K562 (cell line): ENCODE measurements at regions not wholly inside any gene's neighbourhood (a gene's known extent, or its start where the extent isn't known, plus 50 kb on each side); places are given as distances from the start of the nearest gene placed in this dataset.

Experiments used
- ATAC-seq: fragments of 200-7000 bp; cut with Tn5 transposase; 3 replicates; pipeline ENCODE4 v1.9.1; 2020; ENCODE audit warnings: moderate library complexity
- BruUV-seq: library from RNA; stranded (reverse); fragments of 400-500 nt; replicated peaks from 2 replicates; lab custom pipeline; 2021; lab: Mats Ljungman, UMichigan
- CTCF ChIA-PET: fragments of 300-600 bp; formaldehyde crosslinking; extraction: SDS; loops from one replicate; lab custom pipeline; 2021; ENCODE audit warnings: low intra/inter-chr PET ratio; lab: Yijun Ruan, JAX
- POLR2A ChIA-PET: fragments of 300-600, 350-650 bp; sonication (Branson Sonifier 250); formaldehyde crosslinking; extraction: SDS; loops from one replicate; lab custom pipeline; 2021; ENCODE audit warnings: antibody characterized with exemption, inconsistent platforms; lab: Yijun Ruan, JAX
- DNase-seq, 4 experiments: peaks; one replicate each; pipeline versions ENCODE4 v3.0.0 to v3.0.0-alpha.2; 2011 to 2018; ENCODE audit warnings: low spot score in 3 of 4, mixed read lengths in 3 of 4; ENCODE audit errors: extremely low read depth in 1 of 4
- FAIRE-seq: peaks from 2 replicates; lab custom pipeline; 2011; peaks lifted over from hg19 to GRCh38; lab: Jason Lieb, UNC
- H2AFZ ChIP-seq: 2 replicates; pipeline ENCODE4 v1.6.0; 2011; ENCODE audit warnings: low read depth, low read length, control low read depth, inconsistent platforms
- H3K27ac ChIP-seq: fragments of 200-600 bp; 3 replicates; pipeline ENCODE4 v1.8.0; 2011; ENCODE audit warnings: low read depth, mild to moderate bottlenecking, control low read depth, inconsistent platforms, low read length, moderate library complexity, mixed read lengths; ENCODE audit errors: extremely low read depth
- H3K27me3 ChIP-seq, 2 experiments: fragments of 300-600 bp in 1 of 2; 2 replicates in 1 of 2; 3 replicates in 1 of 2; pipeline versions ENCODE4 v1.6.0 to v1.8.0; 2011; ENCODE audit warnings: inconsistent platforms in 2 of 2, low read length in 2 of 2, mild to moderate bottlenecking in 1 of 2, mixed read lengths in 1 of 2, moderate library complexity in 1 of 2; ENCODE audit not compliant: control insufficient read depth in 2 of 2, insufficient read depth in 2 of 2
- H3K36me3 ChIP-seq: fragments of 300-600 bp; 3 replicates; pipeline ENCODE4 v1.8.0; 2011; ENCODE audit warnings: mild to moderate bottlenecking, low read length, inconsistent platforms; ENCODE audit not compliant: control insufficient read depth, insufficient read depth
- H3K4me1 ChIP-seq, 2 experiments: fragments of 200-600 bp in 1 of 2; replicated peaks in 1 of 2; 2 replicates in 1 of 2; 3 replicates in 1 of 2; pipeline versions ENCODE4 v1.5.1 to v1.8.0; 2011; ENCODE audit warnings: inconsistent platforms in 2 of 2, low read length in 2 of 2, mild to moderate bottlenecking in 1 of 2, mixed read lengths in 1 of 2, moderate library complexity in 1 of 2; ENCODE audit not compliant: control insufficient read depth in 2 of 2, insufficient read depth in 2 of 2
- H3K4me2 ChIP-seq: 2 replicates; pipeline ENCODE4 v1.6.1; 2011; ENCODE audit warnings: low read length, control low read depth, inconsistent platforms, mixed read lengths; ENCODE audit not compliant: insufficient read depth
- H3K4me3 ChIP-seq: fragments of 200-600 bp; sonication (generic), shearing (Covaris generic); 2 replicates; pipeline ENCODE4 v1.5.1; 2016; ENCODE audit warnings: control low read depth, inconsistent platforms
- H3K79me2 ChIP-seq: fragments of 200-600 bp; 3 replicates; pipeline ENCODE4 v1.8.0; 2011; ENCODE audit warnings: low read length, inconsistent platforms; ENCODE audit not compliant: control insufficient read depth, insufficient read depth
- H3K9ac ChIP-seq, 2 experiments: 2 replicates each; pipeline versions ENCODE4 v1.6.0 to v1.6.1; 2011; ENCODE audit warnings: low read depth in 2 of 2, low read length in 2 of 2, control low read depth in 1 of 2, inconsistent platforms in 1 of 2, mild to moderate bottlenecking in 1 of 2, mixed read lengths in 1 of 2; ENCODE audit not compliant: insufficient read depth in 1 of 2
- H3K9me1 ChIP-seq: one replicate; pipeline ENCODE4 v1.6.0; 2011; ENCODE audit warnings: inconsistent platforms, mild to moderate bottlenecking, low read length, moderate library complexity; ENCODE audit not compliant: control insufficient read depth, insufficient read depth
- H3K9me3 ChIP-seq: replicated peaks from 2 replicates; pipeline ENCODE4 v1.5.1; 2011; ENCODE audit warnings: low read depth, low read length, inconsistent platforms; ENCODE audit not compliant: control insufficient read depth, insufficient read depth
- H4K20me1 ChIP-seq: replicated peaks from 2 replicates; pipeline ENCODE4 v1.6.1; 2011; ENCODE audit warnings: low read length, inconsistent platforms, mixed read lengths; ENCODE audit not compliant: control insufficient read depth, insufficient read depth
- ATF1 ChIP-seq, 2 experiments: fragments of 450-650 bp in 1 of 2; IDR thresholded peaks; 2 replicates each; pipeline ENCODE4 v1.6.1; 2016; ENCODE audit warnings: missing compliant biosample characterization in 1 of 2, missing genetic modification characterization in 1 of 2
- CXXC5 ChIP-seq: fragments of 250-450 bp; sonication (Bioruptor Pico); IDR thresholded peaks from 2 replicates; pipeline ENCODE4 v1.8.0; 2022; ENCODE audit warnings: inconsistent platforms, mild to moderate bottlenecking, moderate library complexity
- GABPB2 ChIP-seq: fragments of 250-450 bp; sonication (Bioruptor Pico); conservative IDR thresholded peaks from 2 replicates; pipeline ENCODE4 v1.5.1; 2021; ENCODE audit warnings: mild to moderate bottlenecking
- HDAC2 ChIP-seq: fragments of 450-650 bp; IDR thresholded peaks from 2 replicates; pipeline ENCODE4 v1.6.1; 2016; ENCODE audit warnings: mild to moderate bottlenecking
- ILF3 ChIP-seq: fragments of 450-650 bp; IDR thresholded peaks from 2 replicates; pipeline ENCODE4 v1.6.1; 2018; ENCODE audit warnings: antibody characterized with exemption, mild to moderate bottlenecking, moderate library complexity, borderline replicate concordance
- L3MBTL2 ChIP-seq: fragments of 450-650 bp; IDR thresholded peaks from 2 replicates; pipeline ENCODE4 v1.6.1; 2016; ENCODE audit warnings: mild to moderate bottlenecking, moderate library complexity
- MXI1 ChIP-seq: IDR thresholded peaks from 2 replicates; pipeline ENCODE4 v1.6.1; 2011; ENCODE audit warnings: low read depth, mild to moderate bottlenecking, improper control_type of control experiment, low read length
- OTX1 ChIP-seq: fragments of 450-650 bp; formaldehyde crosslinking; IDR thresholded peaks from 2 replicates; pipeline ENCODE4 v1.4.0; 2022; ENCODE audit warnings: mild to moderate bottlenecking
- SRSF1 ChIP-seq: fragments of 200-400 bp; formaldehyde crosslinking; IDR thresholded peaks from 2 replicates; pipeline ENCODE4 v1.6.1; 2017; ENCODE audit warnings: mild to moderate bottlenecking, low read depth, low read length, moderate library complexity
- ZNF146 ChIP-seq: IDR thresholded peaks from one replicate; pipeline ENCODE4 v1.6.1; 2018; ENCODE audit warnings: missing compliant biosample characterization; ENCODE audit not compliant: unreplicated experiment
- ZNF347 ChIP-seq: fragments of 450-650 bp; formaldehyde crosslinking; IDR thresholded peaks from 2 replicates; pipeline ENCODE4 v1.4.0; 2020; ENCODE audit warnings: low read depth, mild to moderate bottlenecking, moderate library complexity
- ZNF639 ChIP-seq, 2 experiments: fragments of 200-800 bp in 1 of 2; sonication (Bioruptor generic) in 1 of 2; sonication (generic) in 1 of 2; formaldehyde crosslinking in 1 of 2; IDR thresholded peaks in 1 of 2; conservative IDR thresholded peaks in 1 of 2; 2 replicates each; pipeline versions ENCODE4 v1.5.0 to v1.6.1; 2016 to 2020; ENCODE audit warnings: missing compliant biosample characterization in 1 of 2, missing genetic modification characterization in 1 of 2, missing genetic modification reagents in 1 of 2
- WGBS: fragments of 100-300 bp; shearing (Covaris generic); methylation state at CpG from one replicate; pipeline ENCODE4 v1.1.6; 2016; ENCODE audit warnings: low coverage, mixed read lengths; ENCODE audit not compliant: insufficient coverage; ENCODE audit errors: missing lambda C conversion rate; 5-methylcytosine and 5-hydroxymethylcytosine counted together
- in situ Hi-C: fragments of 300-500 bp; cut with MboI; formaldehyde crosslinking; loops from 4 replicates; pipeline ENCODE4 v1.15.0; 2018; ENCODE audit warnings: inconsistent platforms, mixed read lengths
- intact Hi-C: fragments of 100-400 bp; cut with micrococcal nuclease; formaldehyde crosslinking; loops from 2 replicates; pipeline ENCODE4 v1.14.2; 2022
- TF ChIP-seq, protein P1 (sequence below), 3 experiments: IDR thresholded peaks in 2 of 3; conservative IDR thresholded peaks in 1 of 3; 2 replicates each; pipeline ENCODE4 v1.5.1; 2011 to 2012; ENCODE audit warnings: low read length in 3 of 3, mild to moderate bottlenecking in 3 of 3, control low read depth in 2 of 3, improper control_type of control experiment in 1 of 3, inconsistent platforms in 1 of 3, low read depth in 1 of 3, mixed read lengths in 1 of 3, moderate library complexity in 1 of 3; ENCODE audit not compliant: insufficient read depth in 2 of 3

DNA sequence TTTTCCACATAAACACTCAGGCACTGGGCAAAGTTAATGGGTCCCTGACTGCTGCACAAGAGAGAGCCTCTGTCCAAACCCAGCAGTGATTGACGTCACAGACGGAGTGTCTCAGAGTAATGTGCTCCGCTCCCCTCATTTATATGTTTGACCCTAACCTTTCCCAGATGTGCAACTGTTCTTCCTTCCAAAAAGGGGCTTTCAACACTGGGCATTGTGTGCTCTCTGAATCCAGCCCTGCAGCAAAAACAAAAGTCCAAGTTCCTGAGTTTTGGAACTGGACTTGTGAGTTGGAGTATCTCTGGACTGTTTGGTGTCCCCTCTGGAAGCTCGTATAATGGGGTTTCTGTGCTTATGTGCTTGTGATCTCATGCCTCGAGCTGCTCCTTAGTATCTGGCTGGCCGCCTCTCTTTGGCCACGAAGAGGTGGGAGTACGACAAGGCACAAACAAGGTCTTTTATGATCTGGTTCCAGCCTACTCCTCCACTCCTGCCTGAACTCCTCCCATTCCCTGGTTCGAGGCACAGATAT lies 76.4 kb upstream of the SMIM36 start:
- H3K79me2 ChIP-seq, result no peaks in the 10 kb centered on the region
- H3K27ac ChIP-seq, result no peak overlapping the region
- in situ Hi-C loops (no loop called here), intact Hi-C loops (loop anchor here (5.0 kb wide), 1 partner anchor 40 kb away; no protein-coding TSS in a partner anchor)
- peak overlapping the region; percentile 34; the same call in 1 of the 2 replicates for H3K4me2 ChIP-seq
- H3K4me1 ChIP-seq, result no peaks in the 10 kb centered on the region; a peak in 2 of 5 replicates
- BruUV-seq, result no TSS peak
- FAIRE-seq (no peak), ATAC-seq (peak; percentile 62), DNase-seq (no peak)
- H3K9me3 ChIP-seq, result no peaks in the 10 kb centered on the region
- H3K9me1 ChIP-seq, result no peaks in the 10 kb centered on the region
- H2AFZ ChIP-seq, result peak overlapping the region; percentile 78
- 20% methylated on average over 9 of the region's 9 CpGs for WGBS
- H4K20me1 ChIP-seq, result no peaks in the 10 kb centered on the region
- H3K36me3 ChIP-seq, result no peaks in the 10 kb centered on the region
- H3K27me3 ChIP-seq, result no peaks in the 10 kb centered on the region
- TF ChIP-seq L3MBTL2 (0 out of 2 replicates have a peak, but pooled peaks have one; percentile 15), HDAC2 (no peak), OTX1 (CRISPR knock-in tag) (no peak), ATF1 (CRISPR knock-in tag; IDR thresholded peaks at IDR 0.05) (no peak), ATF1 (tag; IDR thresholded peaks at IDR 0.05) (peak; percentile 36; the same call in 1 of the 2 replicates)
- 0 out of 4 replicates have a peak overlapping the region, but pooled peaks of 1 of the 2 experiments have one; percentile 8 for H3K9ac ChIP-seq
- POLR2A ChIA-PET, result no interaction called here
- CTCF ChIA-PET, result no interaction called here
- H3K4me3 ChIP-seq, result no peak overlapping the region

DNA sequence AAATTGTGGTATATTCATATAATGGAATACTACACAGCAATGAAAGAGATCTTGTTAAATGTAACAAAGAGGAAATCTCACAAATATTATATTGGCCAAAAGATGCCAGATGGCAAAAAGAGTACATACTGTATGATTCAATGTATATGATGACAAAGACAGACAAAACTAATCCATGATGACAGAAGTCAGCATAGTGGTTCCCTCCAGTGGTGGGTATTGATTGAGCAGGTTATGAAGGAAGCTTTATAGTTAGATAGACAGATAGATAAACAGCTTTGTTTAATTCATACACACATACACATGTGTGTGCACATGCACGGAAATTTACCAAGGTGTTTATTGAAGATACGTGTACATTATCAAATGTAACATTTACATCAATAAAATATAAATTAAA lies 74.4 kb upstream of the SMIM36 start:
- no peaks in the 10 kb centered on the region for H3K36me3 ChIP-seq
- peak; percentile 19 for FAIRE-seq
- CTCF ChIA-PET, result interaction anchor here (1.3 kb wide), 1 partner anchor 58 kb away, joined by 5 read pairs; no protein-coding TSS in a partner anchor
- H3K27me3 ChIP-seq, result no peaks in the 10 kb centered on the region
- no peak for ATAC-seq
- POLR2A ChIA-PET, result no interaction called here
- 15% methylated on average over 2 of the region's 2 CpGs for WGBS
- no peak for DNase-seq
- H3K9me1 ChIP-seq, result no peaks in the 10 kb centered on the region
- BruUV-seq, result no TSS peak
- H3K9ac ChIP-seq, result no peak overlapping the region
- no peaks in the 10 kb centered on the region for H3K79me2 ChIP-seq
- H3K27ac ChIP-seq, result no peak overlapping the region
- intact Hi-C loops (loop anchor here (1.0 to 5.0 kb wide), 2 partner anchors 38 to 58 kb away; no protein-coding TSS in a partner anchor), in situ Hi-C loops (no loop called here)
- no peaks in the 10 kb centered on the region for H4K20me1 ChIP-seq
- no peak overlapping the region for H3K4me2 ChIP-seq
- no peaks in the 10 kb centered on the region for H3K9me3 ChIP-seq
- no peak overlapping the region for H3K4me3 ChIP-seq
- no peak overlapping the region for H2AFZ ChIP-seq
- no peaks in the 10 kb centered on the region; a peak in 2 of 5 replicates for H3K4me1 ChIP-seq
- no peak for TF ChIP-seq ILF3
- TF ChIP-seq GABPB2 (CRISPR knock-in tag), result no peak
- TF ChIP-seq MXI1, result no peak
- no peak for TF ChIP-seq SRSF1
- no peak for TF ChIP-seq ZNF347 (CRISPR knock-in tag)
- TF ChIP-seq ZNF146 (CRISPR knock-in tag), result no peak
- no peak for TF ChIP-seq ZNF639 (CRISPR knock-in tag; conservative IDR thresholded peaks at IDR 0.05 in 1 of 2, IDR thresholded peaks at IDR 0.05 in 1 of 2)
- TF ChIP-seq CXXC5 (CRISPR knock-in tag), result no peak
- TF ChIP-seq, protein P1, sequence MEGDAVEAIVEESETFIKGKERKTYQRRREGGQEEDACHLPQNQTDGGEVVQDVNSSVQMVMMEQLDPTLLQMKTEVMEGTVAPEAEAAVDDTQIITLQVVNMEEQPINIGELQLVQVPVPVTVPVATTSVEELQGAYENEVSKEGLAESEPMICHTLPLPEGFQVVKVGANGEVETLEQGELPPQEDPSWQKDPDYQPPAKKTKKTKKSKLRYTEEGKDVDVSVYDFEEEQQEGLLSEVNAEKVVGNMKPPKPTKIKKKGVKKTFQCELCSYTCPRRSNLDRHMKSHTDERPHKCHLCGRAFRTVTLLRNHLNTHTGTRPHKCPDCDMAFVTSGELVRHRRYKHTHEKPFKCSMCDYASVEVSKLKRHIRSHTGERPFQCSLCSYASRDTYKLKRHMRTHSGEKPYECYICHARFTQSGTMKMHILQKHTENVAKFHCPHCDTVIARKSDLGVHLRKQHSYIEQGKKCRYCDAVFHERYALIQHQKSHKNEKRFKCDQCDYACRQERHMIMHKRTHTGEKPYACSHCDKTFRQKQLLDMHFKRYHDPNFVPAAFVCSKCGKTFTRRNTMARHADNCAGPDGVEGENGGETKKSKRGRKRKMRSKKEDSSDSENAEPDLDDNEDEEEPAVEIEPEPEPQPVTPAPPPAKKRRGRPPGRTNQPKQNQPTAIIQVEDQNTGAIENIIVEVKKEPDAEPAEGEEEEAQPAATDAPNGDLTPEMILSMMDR (IDR thresholded peaks at IDR 0.05 in 2 of 3, conservative IDR thresholded peaks at IDR 0.05 in 1 of 3; ENCODE audit: insufficient read depth in 2 of 3, low read depth in 1 of 3, low read length in 3 of 3), result peak in 2 of 3 experiments; percentile 22 to 42; a peak in 2 of 6 replicates
